HepG2 (cell line): ENCODE measurements at regions not wholly inside any gene's neighbourhood (a gene's known extent, or its start where the extent isn't known, plus 50 kb on each side); places are given as distances from the start of the nearest gene placed in this dataset.

Experiments
- ATAC-seq: fragments of 200-7000 bp; cut with Tn5 transposase; 3 replicates; pipeline ENCODE4 v1.9.1; 2020; ENCODE audit warnings: mild to moderate bottlenecking, moderate library complexity
- BruUV-seq: library from RNA; stranded (reverse); fragments of 400-500 nt; replicated peaks from 2 replicates; lab custom pipeline; 2021; lab: Mats Ljungman, UMichigan
- CTCF ChIA-PET: fragments of 300-600 bp; formaldehyde crosslinking; extraction: SDS; loops from one replicate; lab custom pipeline; 2021; ENCODE audit warnings: low total read pairs, inconsistent platforms, low intra/inter-chr PET ratio; lab: Yijun Ruan, JAX
- POLR2A ChIA-PET: fragments of 350-600 bp; sonication (Branson Sonifier 250); formaldehyde crosslinking; loops from one replicate; lab custom pipeline; 2020; ENCODE audit warnings: antibody characterized with exemption, inconsistent platforms; lab: Yijun Ruan, JAX
- DNase-seq: peaks from one replicate; pipeline ENCODE4 v3.0.0-alpha.2; 2015; ENCODE audit warnings: low spot score
- FAIRE-seq: peaks from 3 replicates; lab custom pipeline; 2011; peaks lifted over from hg19 to GRCh38; lab: Jason Lieb, UNC
- H2AFZ ChIP-seq: one replicate; pipeline ENCODE4 v1.6.1; 2011; ENCODE audit warnings: low read length, inconsistent platforms
- H3K27ac ChIP-seq: fragments of 300-600 bp; 3 replicates; pipeline ENCODE4 v1.8.0; 2011; ENCODE audit warnings: mixed run types, mild to moderate bottlenecking, mixed read lengths, low read length, inconsistent platforms; ENCODE audit not compliant: insufficient read depth; ENCODE audit errors: extremely low read length
- H3K27me3 ChIP-seq, 2 experiments: fragments of 200-600 bp in 1 of 2; 2 replicates in 1 of 2; 3 replicates in 1 of 2; pipeline versions ENCODE4 v1.6.0 to v1.8.0; 2011; ENCODE audit warnings: low read length in 2 of 2, mild to moderate bottlenecking in 2 of 2, moderate library complexity in 2 of 2, inconsistent platforms in 1 of 2; ENCODE audit not compliant: insufficient read depth in 2 of 2, control insufficient read depth in 1 of 2
- H3K36me3 ChIP-seq, 2 experiments: fragments of 200-600 bp in 1 of 2; replicated peaks in 1 of 2; 2 replicates in 1 of 2; 3 replicates in 1 of 2; pipeline versions ENCODE4 v1.5.1 to v1.8.0; 2011; ENCODE audit warnings: low read length in 2 of 2, inconsistent platforms in 1 of 2; ENCODE audit not compliant: insufficient read depth in 2 of 2, control insufficient read depth in 1 of 2
- H3K4me1 ChIP-seq: 2 replicates; pipeline ENCODE4 v1.5.1; 2012; ENCODE audit warnings: low read length, inconsistent platforms; ENCODE audit not compliant: insufficient read depth
- H3K4me2 ChIP-seq: 2 replicates; pipeline ENCODE4 v1.6.0; 2011; ENCODE audit warnings: low read depth, low read length, inconsistent platforms
- H3K4me3 ChIP-seq, 3 experiments: fragments of 200-600 bp in 1 of 3; sonication (generic), shearing (Covaris generic) in 1 of 3; replicated peaks in 1 of 3; 2 replicates each; pipeline ENCODE4 v1.5.1; 2011 to 2016; ENCODE audit warnings: low read length in 3 of 3, inconsistent platforms in 2 of 3, low read depth in 2 of 3, mild to moderate bottlenecking in 2 of 3, control low read depth in 1 of 3, mixed read lengths in 1 of 3; ENCODE audit not compliant: insufficient read depth in 1 of 3
- H3K79me2 ChIP-seq: one replicate; pipeline ENCODE4 v1.6.1; 2011; ENCODE audit warnings: low read length, inconsistent platforms; ENCODE audit not compliant: insufficient read depth
- H3K9ac ChIP-seq: 2 replicates; pipeline ENCODE4 v1.6.0; 2011; ENCODE audit warnings: mild to moderate bottlenecking, low read depth, low read length, inconsistent platforms; ENCODE audit not compliant: insufficient read depth
- H3K9me3 ChIP-seq: 2 replicates; pipeline ENCODE4 v1.5.1; 2012; ENCODE audit warnings: mild to moderate bottlenecking, low read length
- H4K20me1 ChIP-seq: 2 replicates; pipeline ENCODE4 v1.6.0; 2011; ENCODE audit warnings: inconsistent platforms, mild to moderate bottlenecking, low read length, moderate library complexity; ENCODE audit not compliant: insufficient read depth
- ATF3 ChIP-seq: sonication (generic); formaldehyde crosslinking; IDR thresholded peaks from 2 replicates; pipeline ENCODE4 v1.4.0; 2020; ENCODE audit warnings: missing genetic modification reagents
- EED ChIP-seq: sonication (generic); formaldehyde crosslinking; IDR thresholded peaks from 2 replicates; pipeline ENCODE4 v1.5.0; 2020; ENCODE audit warnings: mild to moderate bottlenecking, missing genetic modification reagents
- ETV6 ChIP-seq: sonication (generic); formaldehyde crosslinking; conservative IDR thresholded peaks from 2 replicates; pipeline ENCODE4 v1.4.0; 2020; ENCODE audit warnings: missing genetic modification reagents
- HIVEP1 ChIP-seq: sonication (generic); formaldehyde crosslinking; IDR thresholded peaks from 2 replicates; pipeline ENCODE4 v1.4.0; 2020; ENCODE audit warnings: mild to moderate bottlenecking, missing genetic modification reagents
- IKZF4 ChIP-seq: sonication (generic); formaldehyde crosslinking; IDR thresholded peaks from 2 replicates; pipeline ENCODE4 v1.5.1; 2020; ENCODE audit warnings: borderline replicate concordance, mild to moderate bottlenecking, low read depth, missing genetic modification reagents; ENCODE audit errors: not compliant biosample characterization
- MYNN ChIP-seq: sonication (generic); formaldehyde crosslinking; IDR thresholded peaks from 2 replicates; pipeline ENCODE4 v1.4.0; 2020; ENCODE audit warnings: mild to moderate bottlenecking, low read depth, missing genetic modification reagents
- RAD51 ChIP-seq: fragments of 450-650 bp; IDR thresholded peaks from 2 replicates; pipeline ENCODE4 v1.6.1; 2016; ENCODE audit warnings: borderline replicate concordance
- RFXAP ChIP-seq: sonication (generic); formaldehyde crosslinking; IDR thresholded peaks from 2 replicates; pipeline ENCODE4 v1.4.0; 2020; ENCODE audit warnings: missing genetic modification reagents, borderline replicate concordance
- SKI ChIP-seq: fragments of 450-650 bp; IDR thresholded peaks from one replicate; pipeline ENCODE4 v1.6.1; 2018; ENCODE audit warnings: mild to moderate bottlenecking; ENCODE audit not compliant: partially characterized antibody
- SNAPC4 ChIP-seq: sonication (generic); formaldehyde crosslinking; IDR thresholded peaks from 2 replicates; pipeline ENCODE4 v1.4.0; 2020; ENCODE audit warnings: mild to moderate bottlenecking, missing genetic modification reagents
- SOX6 ChIP-seq, 2 experiments: fragments of 450-650 bp in 1 of 2; sonication (generic) in 1 of 2; formaldehyde crosslinking in 1 of 2; IDR thresholded peaks; 2 replicates each; pipeline versions ENCODE4 v1.4.0 to v1.6.1; 2017 to 2020; ENCODE audit warnings: antibody characterized with exemption in 1 of 2, mild to moderate bottlenecking in 1 of 2, missing genetic modification reagents in 1 of 2
- ZNF234 ChIP-seq: sonication (generic); formaldehyde crosslinking; conservative IDR thresholded peaks from 2 replicates; pipeline ENCODE4 v1.5.1; 2020; ENCODE audit warnings: mild to moderate bottlenecking, missing genetic modification reagents
- WGBS: methylation state at CpG from one replicate; pipeline ENCODE4 v1.1.6; 2017; ENCODE audit warnings: low lambda C conversion rate; 5-methylcytosine and 5-hydroxymethylcytosine counted together
- in situ Hi-C: cut with HindIII; loops from 2 replicates; pipeline ENCODE4 v1.10.0; 2017; ENCODE audit warnings: low pct_unique_long_range_greater_than_20kb; ENCODE audit not compliant: extremely low pct_ligation_motif_present
- intact Hi-C: fragments of 100-400 bp; cut with micrococcal nuclease; formaldehyde crosslinking; loops from one replicate; pipeline ENCODE4 v1.10.0; 2022; ENCODE audit not compliant: unreplicated experiment
- TF ChIP-seq, protein P1 (sequence below): IDR thresholded peaks from 2 replicates; pipeline ENCODE4 v1.6.1; 2016; ENCODE audit warnings: low read depth, borderline replicate concordance

DNA sequence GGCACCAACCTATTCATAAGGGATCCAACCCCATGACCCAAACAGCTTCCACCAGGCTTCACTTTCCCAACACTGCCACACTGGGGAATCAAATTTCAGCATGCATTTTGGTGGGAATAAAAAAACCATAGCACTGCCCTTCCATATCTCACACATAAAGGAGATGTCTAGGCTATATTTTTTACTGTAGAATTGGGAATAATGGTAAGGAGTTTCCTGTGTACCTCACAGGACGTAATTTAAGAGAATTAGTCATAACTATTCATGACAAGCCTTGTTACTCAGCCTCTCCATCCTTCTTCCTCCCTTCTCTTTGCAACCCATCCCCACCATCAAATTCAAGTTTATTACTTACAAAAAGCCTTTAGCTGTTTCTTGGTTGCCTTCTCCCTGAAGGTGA, 352.1 kb downstream of the MLLT3 start:
- H3K4me1 ChIP-seq: no peaks in the 10 kb centered on the region
- H3K27me3 ChIP-seq: no peaks in the 10 kb centered on the region
- POLR2A ChIA-PET: no interaction called here
- 18% methylated on average over 1 of the region's 1 CpG for WGBS
- no peaks in the 10 kb centered on the region for H3K79me2 ChIP-seq
- intact Hi-C loops: no loop called here
- no TSS peak for BruUV-seq
- no peaks in the 10 kb centered on the region for H3K9me3 ChIP-seq
- no peak for FAIRE-seq
- H3K4me2 ChIP-seq: no peak overlapping the region
- no peak overlapping the region for H3K9ac ChIP-seq
- no peak for DNase-seq
- H4K20me1 ChIP-seq: no peaks in the 10 kb centered on the region
- H3K36me3 ChIP-seq: no peaks in the 10 kb centered on the region
- TF ChIP-seq, protein P1, sequence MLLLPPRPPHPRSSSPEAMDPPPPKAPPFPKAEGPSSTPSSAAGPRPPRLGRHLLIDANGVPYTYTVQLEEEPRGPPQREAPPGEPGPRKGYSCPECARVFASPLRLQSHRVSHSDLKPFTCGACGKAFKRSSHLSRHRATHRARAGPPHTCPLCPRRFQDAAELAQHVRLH (CRISPR knock-in tag): no peak
- TF ChIP-seq ZNF234: no peak
- TF ChIP-seq, all 625 proteins: peak for 0
- CTCF ChIA-PET: no interaction called here
- no peak overlapping the region for H3K27ac ChIP-seq
- H2AFZ ChIP-seq: no peak overlapping the region
- ATAC-seq: no peak
- no peak overlapping the region for H3K4me3 ChIP-seq
- in situ Hi-C loops: no loop called here

DNA sequence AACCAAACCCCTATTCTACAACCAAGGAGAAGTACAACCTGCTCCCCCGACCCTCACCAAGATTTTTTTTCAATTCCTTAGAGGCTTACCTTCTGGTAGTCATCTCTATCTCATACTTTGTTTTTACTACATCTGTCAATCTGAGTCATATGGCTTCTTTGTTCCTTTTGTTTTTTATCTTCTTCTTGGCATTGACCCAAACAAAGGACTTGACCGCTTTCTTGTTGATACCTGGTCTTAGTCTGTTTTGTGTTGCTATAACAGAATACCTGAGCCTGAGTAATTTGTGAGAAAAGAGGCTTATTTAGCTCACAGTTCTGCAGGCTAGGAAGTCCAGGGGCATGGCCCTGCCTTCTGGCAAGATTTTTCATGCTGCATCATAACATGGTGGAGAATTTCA, 352.7 kb downstream of the MLLT3 start:
- Histone ChIP-seq H3K9ac (no peak overlapping the region), H3K4me3 (no peak overlapping the region), H3K79me2 (no peaks in the 10 kb centered on the region), H3K27ac (no peak overlapping the region), H3K4me1 (no peaks in the 10 kb centered on the region), H3K4me2 (no peak overlapping the region), H3K27me3 (0 out of 5 replicates have a peak, but pooled peaks cover 0 to 1% of the 10 kb centered on the region in 2 experiments), H2AFZ (no peak overlapping the region), H3K9me3 (no peaks in the 10 kb centered on the region), H4K20me1 (no peaks in the 10 kb centered on the region), H3K36me3 (no peaks in the 10 kb centered on the region)
- ATAC-seq: no peak
- TF ChIP-seq ATF3: no peak
- TF ChIP-seq HIVEP1 (CRISPR knock-in tag): no peak
- no peak for TF ChIP-seq RAD51
- no peak for TF ChIP-seq IKZF4 (CRISPR knock-in tag)
- TF ChIP-seq MYNN: no peak
- TF ChIP-seq RFXAP (CRISPR knock-in tag): no peak
- no peak for TF ChIP-seq EED (CRISPR knock-in tag)
- no peak for TF ChIP-seq SOX6 (IDR thresholded peaks at IDR 0.05)
- TF ChIP-seq SOX6 (CRISPR knock-in tag; IDR thresholded peaks at IDR 0.05): no peak
- no peak for TF ChIP-seq ETV6 (CRISPR knock-in tag)
- TF ChIP-seq SKI: no peak
- no peak for TF ChIP-seq SNAPC4
- ChIA-PET POLR2A (no interaction called here), CTCF (no interaction called here)
- DNase-seq: no peak
- intact Hi-C loops (no loop called here), in situ Hi-C loops (no loop called here)
- WGBS: 6% methylated on average over 2 of the region's 2 CpGs
- FAIRE-seq: no peak
- no TSS peak for BruUV-seq
